Thyroid gland (tissue), 4 donors: ENCODE measurements at regions not wholly inside any gene's neighbourhood (a gene's known extent, or its start where the extent isn't known, plus 50 kb on each side); places are given as distances from the start of the nearest gene placed in this dataset.

Source experiments
- CTCF ChIP-seq, 6 experiments: fragments of 200-600 bp in 3 of 6; fragments of 450-650 bp in 3 of 6; sonication (generic) in 3 of 6; IDR thresholded peaks; one replicate each; pipeline ENCODE4 v1.5.1; 2016 to 2019; ENCODE audit warnings: antibody characterized with exemption in 6 of 6, mild to moderate bottlenecking in 2 of 6, inconsistent platforms in 1 of 6, moderate library complexity in 1 of 6
- POLR2A ChIP-seq, 2 donors: fragments of 450-650 bp; IDR thresholded peaks; one replicate each; pipeline ENCODE4 v1.6.1; 2017; ENCODE audit warnings: antibody characterized with exemption in 2 of 2, mild to moderate bottlenecking in 2 of 2, moderate library complexity in 1 of 2

GRCh38 chr11:81888391-81888790 is 845.3 kb downstream of the FAM181B start:
- TF ChIP-seq POLR2A (IDR thresholded peaks at IDR 0.05) (no peak), CTCF (IDR thresholded peaks at IDR 0.05) (no peak)
